ENCODE measurements at regions not wholly inside any gene's neighbourhood (a gene's known extent, or its start where the extent isn't known, plus 50 kb on each side); places are given as distances from the start of the nearest gene placed in this dataset.

- ChIA-PET CTCF (ENCODE audit: partially characterized antibody) (no interaction called here), POLR2A (ENCODE audit: partially characterized antibody) (no interaction called here)
- Mint-ChIP-seq H3K4me3 (no peak overlapping the region), H3K4me1 (no peaks in the 10 kb centered on the region), H3K36me3 (no peaks in the 10 kb centered on the region), H3K9me3 (peaks cover 3 to 18% (median 14%) of the 10 kb centered on the region in 8 donors), H3K27ac (no peak overlapping the region), H3K27me3 (no peaks in the 10 kb centered on the region)
- intact Hi-C loops (cut with micrococcal nuclease): no loop called here
- Histone ChIP-seq H3K4me1 (ENCODE audit: insufficient read depth, low read length) (no peaks in the 10 kb centered on the region), H3K27me3 (ENCODE audit: insufficient read depth, low read length) (no peaks in the 10 kb centered on the region), H3K36me3 (ENCODE audit: insufficient read depth, low read length) (no peaks in the 10 kb centered on the region), H3K27ac (ENCODE audit: low read depth, low read length) (no peak overlapping the region), H3K9me3 (ENCODE audit: control insufficient read depth in 1 of 2, low read length in 2 of 2) (peaks cover 0 to 4% of the 10 kb centered on the region in 2 donors), H3K4me3 (ENCODE audit: low read length in 2 of 2) (no peak overlapping the region)
- DNase-seq: no peak
These were observed 257.6 kb downstream of the TEX29 start for GRCh38 chr13:111577956-111578605.

GRCh38 chr13:111584101-111584672 lies 263.7 kb downstream of the TEX29 start:
- CTCF ChIA-PET (ENCODE audit: partially characterized antibody): no interaction called here
- Mint-ChIP-seq H3K27ac (no peak overlapping the region), H3K27me3 (no peaks in the 10 kb centered on the region), H3K9me3 (peaks cover 0 to 6% (median 4%) of the 10 kb centered on the region in 8 donors), H3K36me3 (no peaks in the 10 kb centered on the region), H3K4me1 (no peaks in the 10 kb centered on the region), H3K4me3 (no peak overlapping the region)
- H3K27ac ChIP-seq (ENCODE audit: low read depth, low read length): no peak overlapping the region
- no peaks in the 10 kb centered on the region for H3K36me3 ChIP-seq (ENCODE audit: insufficient read depth, low read length)
- intact Hi-C loops (cut with micrococcal nuclease): no loop called here
- DNase-seq: no peak
- H3K27me3 ChIP-seq (ENCODE audit: insufficient read depth, low read length): no peaks in the 10 kb centered on the region
- POLR2A ChIA-PET (ENCODE audit: partially characterized antibody): no interaction called here
- H3K4me1 ChIP-seq (ENCODE audit: insufficient read depth, low read length): no peaks in the 10 kb centered on the region
- H3K4me3 ChIP-seq (ENCODE audit: low read length in 2 of 2): no peak overlapping the region
- H3K9me3 ChIP-seq (ENCODE audit: control insufficient read depth in 1 of 2, low read length in 2 of 2): no peaks in the 10 kb centered on the region

- Mint-ChIP-seq H3K4me1 (no peaks in the 10 kb centered on the region), H3K27me3 (no peaks in the 10 kb centered on the region), H3K4me3 (no peak overlapping the region), H3K27ac (no peak overlapping the region), H3K9me3 (peaks cover 0 to 6% (median 4%) of the 10 kb centered on the region in 8 donors), H3K36me3 (peaks cover 0 to 1% of the 10 kb centered on the region in 2 donors)
- intact Hi-C loops (cut with micrococcal nuclease): no loop called here
- Histone ChIP-seq H3K27ac (ENCODE audit: low read depth, low read length) (no peak overlapping the region), H3K4me1 (ENCODE audit: insufficient read depth, low read length) (no peaks in the 10 kb centered on the region), H3K9me3 (ENCODE audit: control insufficient read depth in 1 of 2, low read length in 2 of 2) (no peaks in the 10 kb centered on the region), H3K36me3 (ENCODE audit: insufficient read depth, low read length) (no peaks in the 10 kb centered on the region), H3K4me3 (ENCODE audit: low read length in 2 of 2) (no peak overlapping the region), H3K27me3 (ENCODE audit: insufficient read depth, low read length) (no peaks in the 10 kb centered on the region)
- no peak for DNase-seq
- ChIA-PET CTCF (ENCODE audit: partially characterized antibody) (no interaction called here), POLR2A (ENCODE audit: partially characterized antibody) (no interaction called here)
These were observed 264.4 kb downstream of the TEX29 start for GRCh38 chr13:111584870-111585269.

GRCh38 chr13:111586291-111586690 lies 265.8 kb downstream of the TEX29 start:
- no peak for DNase-seq
- no peak overlapping the region for H3K4me3 ChIP-seq (ENCODE audit: low read length in 2 of 2)
- Mint-ChIP-seq H3K27me3 (no peaks in the 10 kb centered on the region), H3K36me3 (peaks cover 0 to 6% of the 10 kb centered on the region in 2 donors), H3K9me3 (peaks cover 0 to 10% (median 4%) of the 10 kb centered on the region in 8 donors), H3K4me3 (no peak overlapping the region), H3K27ac (peak overlapping the region in 1 of 7 donors; percentile 73), H3K4me1 (no peaks in the 10 kb centered on the region)
- ChIA-PET CTCF (ENCODE audit: partially characterized antibody) (no interaction called here), POLR2A (ENCODE audit: partially characterized antibody) (no interaction called here)
- intact Hi-C loops (cut with micrococcal nuclease): no loop called here
- no peaks in the 10 kb centered on the region for H3K36me3 ChIP-seq (ENCODE audit: insufficient read depth, low read length)
- no peaks in the 10 kb centered on the region for H3K4me1 ChIP-seq (ENCODE audit: insufficient read depth, low read length)
- H3K9me3 ChIP-seq (ENCODE audit: control insufficient read depth in 1 of 2, low read length in 2 of 2): no peaks in the 10 kb centered on the region
- no peaks in the 10 kb centered on the region for H3K27me3 ChIP-seq (ENCODE audit: insufficient read depth, low read length)
- H3K27ac ChIP-seq (ENCODE audit: low read depth, low read length): no peak overlapping the region

- no peak overlapping the region for H3K27ac ChIP-seq (ENCODE audit: low read depth, low read length)
- H3K4me3 ChIP-seq (ENCODE audit: low read length in 2 of 2): no peak overlapping the region
- intact Hi-C loops (cut with micrococcal nuclease): no loop called here
- H3K9me3 ChIP-seq (ENCODE audit: control insufficient read depth in 1 of 2, low read length in 2 of 2): no peaks in the 10 kb centered on the region
- DNase-seq: no peak
- ChIA-PET POLR2A (ENCODE audit: partially characterized antibody) (no interaction called here), CTCF (ENCODE audit: partially characterized antibody) (no interaction called here)
- Mint-ChIP-seq H3K9me3 (peaks cover 0 to 10% (median 3%) of the 10 kb centered on the region in 8 donors), H3K4me3 (no peak overlapping the region), H3K36me3 (peaks cover 0 to 6% of the 10 kb centered on the region in 2 donors), H3K27ac (no peak overlapping the region), H3K27me3 (no peaks in the 10 kb centered on the region), H3K4me1 (no peaks in the 10 kb centered on the region)
- no peaks in the 10 kb centered on the region for H3K36me3 ChIP-seq (ENCODE audit: insufficient read depth, low read length)
- no peaks in the 10 kb centered on the region for H3K4me1 ChIP-seq (ENCODE audit: insufficient read depth, low read length)
- no peaks in the 10 kb centered on the region for H3K27me3 ChIP-seq (ENCODE audit: insufficient read depth, low read length)
These were observed 266.8 kb downstream of the TEX29 start for GRCh38 chr13:111587249-111587648.

GRCh38 chr13:111589321-111589720 lies 268.9 kb downstream of the TEX29 start:
- H3K4me1 Mint-ChIP-seq: no peaks in the 10 kb centered on the region
- no peak overlapping the region for H3K4me3 Mint-ChIP-seq
- Histone ChIP-seq H3K9me3 (ENCODE audit: control insufficient read depth in 1 of 2, low read length in 2 of 2) (no peaks in the 10 kb centered on the region), H3K4me3 (ENCODE audit: low read length in 2 of 2) (no peak overlapping the region), H3K4me1 (ENCODE audit: insufficient read depth, low read length) (no peaks in the 10 kb centered on the region), H3K36me3 (ENCODE audit: insufficient read depth, low read length) (no peaks in the 10 kb centered on the region), H3K27ac (ENCODE audit: low read depth, low read length) (no peak overlapping the region), H3K27me3 (ENCODE audit: insufficient read depth, low read length) (no peaks in the 10 kb centered on the region)
- H3K9me3 Mint-ChIP-seq: peaks cover 0 to 10% (median 3%) of the 10 kb centered on the region in 8 donors
- peaks cover 0 to 6% of the 10 kb centered on the region in 2 donors for H3K36me3 Mint-ChIP-seq
- CTCF ChIA-PET (ENCODE audit: partially characterized antibody): no interaction called here
- POLR2A ChIA-PET (ENCODE audit: partially characterized antibody): no interaction called here
- intact Hi-C loops (cut with micrococcal nuclease): no loop called here
- no peaks in the 10 kb centered on the region for H3K27me3 Mint-ChIP-seq
- no peak overlapping the region for H3K27ac Mint-ChIP-seq
- DNase-seq: no peak

GRCh38 chr13:111589992-111590391 lies 269.6 kb downstream of the TEX29 start:
- ChIA-PET POLR2A (ENCODE audit: partially characterized antibody) (no interaction called here), CTCF (ENCODE audit: partially characterized antibody) (no interaction called here)
- no peak for DNase-seq
- H3K4me1 Mint-ChIP-seq: no peaks in the 10 kb centered on the region
- intact Hi-C loops (cut with micrococcal nuclease): no loop called here
- no peak overlapping the region for H3K4me3 ChIP-seq (ENCODE audit: low read length in 2 of 2)
- H3K4me1 ChIP-seq (ENCODE audit: insufficient read depth, low read length): no peaks in the 10 kb centered on the region
- no peaks in the 10 kb centered on the region for H3K9me3 ChIP-seq (ENCODE audit: control insufficient read depth in 1 of 2, low read length in 2 of 2)
- H3K27me3 ChIP-seq (ENCODE audit: insufficient read depth, low read length): no peaks in the 10 kb centered on the region
- no peak overlapping the region for H3K4me3 Mint-ChIP-seq
- no peak overlapping the region for H3K27ac Mint-ChIP-seq
- no peaks in the 10 kb centered on the region for H3K36me3 ChIP-seq (ENCODE audit: insufficient read depth, low read length)
- no peak overlapping the region for H3K27ac ChIP-seq (ENCODE audit: low read depth, low read length)
- peaks cover 0 to 6% of the 10 kb centered on the region in 2 donors for H3K36me3 Mint-ChIP-seq
- no peaks in the 10 kb centered on the region for H3K27me3 Mint-ChIP-seq
- H3K9me3 Mint-ChIP-seq: peaks cover 0 to 10% (median 3%) of the 10 kb centered on the region in 8 donors
